ENCODE measurements at regions not wholly inside any gene's neighbourhood (a gene's known extent, or its start where the extent isn't known, plus 50 kb on each side); places are given as distances from the start of the nearest gene placed in this dataset.

DNA sequence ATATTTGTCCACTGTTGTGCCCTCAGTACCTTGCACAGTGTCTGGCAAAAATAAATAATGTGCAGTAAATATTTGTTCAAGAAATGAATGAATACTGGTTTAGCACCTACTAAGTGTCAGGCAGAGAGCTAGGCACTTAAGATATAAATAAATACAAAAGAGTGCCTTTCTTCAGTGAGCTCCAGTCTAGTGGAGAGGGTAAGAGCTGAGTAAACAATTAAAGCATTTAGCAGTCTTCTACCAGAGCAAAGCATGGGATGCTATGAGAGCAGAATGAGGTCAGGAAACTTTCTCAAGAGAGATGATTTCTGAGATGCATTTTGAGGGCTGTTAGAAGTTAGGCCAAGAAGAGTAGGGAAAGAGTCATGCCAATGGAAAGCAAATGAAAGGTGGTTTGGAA is 314.7 kb downstream of the DSC3 start:
- Mint-ChIP-seq H3K27ac (no peak overlapping the region), H3K9me3 (peaks cover 6 to 9% of the 10 kb centered on the region in 2 experiments), H3K4me3 (no peak overlapping the region), H3K4me1 (peaks cover 3% of the 10 kb centered on the region in 2 experiments; a peak in 2 of 4 replicates), H3K36me3 (ENCODE audit: insufficient read depth in 1 of 3, low read depth in 3 of 3) (peaks cover 0 to 11% (median 3%) of the 10 kb centered on the region in 3 experiments; a peak in 5 of 7 replicates), H3K27me3 (ENCODE audit: low read depth) (peaks cover 2% of the 10 kb centered on the region)
- no peak overlapping the region for H3K9ac ChIP-seq (ENCODE audit: extremely low read depth, insufficient read length, low read length)
- H3K4me1 ChIP-seq (ENCODE audit: insufficient read depth, low read length): no peaks in the 10 kb centered on the region
- H2BK120ac ChIP-seq (ENCODE audit: low read depth, low read length, poor library complexity, severe bottlenecking): no peak overlapping the region
- no peak overlapping the region for H3K18ac ChIP-seq (ENCODE audit: insufficient read length, low read depth, low read length)
- no peak overlapping the region for H2AK5ac ChIP-seq (ENCODE audit: insufficient read length, low read length)
- H3K27ac ChIP-seq (ENCODE audit: insufficient read length, low read depth, low read length): no peak overlapping the region
- H3K4ac ChIP-seq (ENCODE audit: low read depth, low read length): no peak overlapping the region
- no peak overlapping the region for H2BK12ac ChIP-seq (ENCODE audit: insufficient read length, low read depth, low read length)
- H2AFZ ChIP-seq (ENCODE audit: low read length): no peak overlapping the region
- no peak overlapping the region for H3K14ac ChIP-seq (ENCODE audit: insufficient read depth, low read length)
- no peak overlapping the region for H4K91ac ChIP-seq (ENCODE audit: insufficient read length, low read depth, low read length)
- H3T11ph ChIP-seq (ENCODE audit: low read length): no peak overlapping the region
- no peak overlapping the region for H4K8ac ChIP-seq (replicated peaks; ENCODE audit: insufficient read length, low read depth, low read length)
- DNase-seq: no peak
- no peaks in the 10 kb centered on the region for H3K79me2 ChIP-seq (ENCODE audit: insufficient read depth, low read length)
- no peak overlapping the region for H2BK20ac ChIP-seq (ENCODE audit: low read depth, low read length, poor library complexity, severe bottlenecking)
- H3K79me1 ChIP-seq (ENCODE audit: insufficient read depth, low read depth, low read length, poor library complexity, severe bottlenecking): no peaks in the 10 kb centered on the region
- H2BK15ac ChIP-seq (ENCODE audit: low read depth, low read length): no peak overlapping the region
- H3K4me2 ChIP-seq (ENCODE audit: insufficient read depth, insufficient read length, low read length): no peak overlapping the region
- no peak for TF ChIP-seq CTCF (conservative IDR thresholded peaks at IDR 0.05)
- no peak overlapping the region for H4K5ac ChIP-seq (ENCODE audit: insufficient read length, low read depth, low read length)
- H3K9me3 ChIP-seq (ENCODE audit: control insufficient read depth, low read depth, low read length): no peaks in the 10 kb centered on the region
- H4K20me1 ChIP-seq (ENCODE audit: control insufficient read depth, insufficient read depth, insufficient read length): no peaks in the 10 kb centered on the region
- H3K23ac ChIP-seq (ENCODE audit: insufficient read length, low read depth, low read length): no peak overlapping the region
- no peaks in the 10 kb centered on the region for H3K27me3 ChIP-seq (ENCODE audit: insufficient read depth, low read length)
- no peak overlapping the region for H2BK5ac ChIP-seq (ENCODE audit: insufficient read length, low read length)
- no peaks in the 10 kb centered on the region for H3K23me2 ChIP-seq (ENCODE audit: insufficient read length, low read depth, low read length, poor library complexity, severe bottlenecking)
- no peak overlapping the region for H3K56ac ChIP-seq (ENCODE audit: insufficient read length, low read depth, low read length)
